ENCODE measurements at regions not wholly inside any gene's neighbourhood (a gene's known extent, or its start where the extent isn't known, plus 50 kb on each side); places are given as distances from the start of the nearest gene placed in this dataset.

- 94% methylated on average over 11 of the region's 11 CpGs; no CpG with 5 or more reads in 1 of the 2 experiments for WGBS, 2 experiments (ENCODE audit: extremely low coverage in 1 of 2, insufficient coverage in 1 of 2, insufficient read length in 1 of 2, insufficient replicate concordance in 2 of 2, low coverage in 1 of 2, low lambda C conversion rate in 2 of 2, missing lambda C conversion rate in 1 of 2)
Measured at GRCh38 chr14:94922595-94923239, 152.8 kb upstream of the GSC start.

More at GRCh38 chr14:94922595-94923239, 152.8 kb upstream of the GSC start:
- no peak overlapping the region for H2BK15ac ChIP-seq (ENCODE audit: low read length)
- no peak overlapping the region for H2BK20ac ChIP-seq (ENCODE audit: low read length)
- no peak overlapping the region for H3K4me2 ChIP-seq (ENCODE audit: insufficient read depth in 1 of 2, low read depth in 2 of 2, low read length in 2 of 2)
- no peak overlapping the region for H4K91ac ChIP-seq (replicated peaks; ENCODE audit: insufficient read length, low read length)
- H3K27me3 ChIP-seq (replicated peaks in 1 of 4; ENCODE audit: control insufficient read depth in 3 of 4, extremely low read depth in 1 of 4, insufficient read depth in 3 of 4, low read length in 3 of 4) = no peaks in the 10 kb centered on the region
- no peaks in the 10 kb centered on the region for H3K79me1 ChIP-seq (ENCODE audit: low read depth, low read length)
- H3K79me2 ChIP-seq (ENCODE audit: control insufficient read depth in 1 of 2, insufficient read depth in 2 of 2, low read length in 2 of 2) = no peaks in the 10 kb centered on the region
- H3K23ac ChIP-seq (ENCODE audit: insufficient read length) = no peak overlapping the region
- no peaks in the 10 kb centered on the region for H3K36me3 ChIP-seq (ENCODE audit: control insufficient read depth in 2 of 4, insufficient read depth in 4 of 4, low read length in 3 of 4)
- H3K9me3 ChIP-seq (ENCODE audit: insufficient read depth in 2 of 2, low read depth in 1 of 2, low read length in 1 of 2) = no peaks in the 10 kb centered on the region
- H4K5ac ChIP-seq (ENCODE audit: insufficient read length, low read depth, low read length) = no peak overlapping the region
- no peak overlapping the region for H4K8ac ChIP-seq (ENCODE audit: extremely low read depth, insufficient read depth, low read length)
- H3K56ac ChIP-seq (replicated peaks; ENCODE audit: insufficient read length, low read depth, low read length) = no peak overlapping the region
- no peak overlapping the region for H2AFZ ChIP-seq (ENCODE audit: low read length)
- H3K23me2 ChIP-seq (ENCODE audit: low read depth, low read length) = no peaks in the 10 kb centered on the region
- DNase-seq (ENCODE audit: low read depth in 1 of 2, low spot score in 2 of 2) = no peak
- H3K4me3 ChIP-seq (ENCODE audit: extremely low read depth in 1 of 4, insufficient read depth in 2 of 4, low read depth in 3 of 4, low read length in 4 of 4) = no peak overlapping the region
- POLR2A ChIA-PET (ENCODE audit: partially characterized antibody) = no interaction called here
- no peak overlapping the region for H3K4ac ChIP-seq (replicated peaks; ENCODE audit: insufficient read length, low read depth, low read length)
- no peak overlapping the region for H2BK12ac ChIP-seq (ENCODE audit: low read depth, low read length)
- no peak for FAIRE-seq
- H3K14ac ChIP-seq (ENCODE audit: insufficient read length) = no peak overlapping the region
- H3K9ac ChIP-seq (replicated peaks in 1 of 4; ENCODE audit: extremely low read depth in 1 of 4, low read depth in 3 of 4, low read length in 3 of 4) = no peak overlapping the region
- no peak overlapping the region for H2BK120ac ChIP-seq (replicated peaks; ENCODE audit: low read depth, low read length)
- H3K27ac ChIP-seq (ENCODE audit: low read depth, low read length) = no peak overlapping the region
- no peak overlapping the region for H2AK5ac ChIP-seq (ENCODE audit: low read depth, low read length)
- CTCF ChIA-PET (ENCODE audit: partially characterized antibody) = no interaction called here
- H3K18ac ChIP-seq (ENCODE audit: extremely low read depth, low read length) = no peak overlapping the region
- no peak overlapping the region for H2BK5ac ChIP-seq (ENCODE audit: low read depth, low read length)
- H3K4me1 ChIP-seq (replicated peaks in 1 of 4; ENCODE audit: control insufficient read depth in 3 of 4, insufficient read depth in 4 of 4, low read length in 3 of 4) = no peaks in the 10 kb centered on the region
- TF ChIP-seq TCF12 (IDR thresholded peaks at IDR 0.05; ENCODE audit: low read depth, low read length) (no peak), RAD21 (IDR thresholded peaks at IDR 0.05 in 1 of 2, conservative IDR thresholded peaks at IDR 0.05 in 1 of 2; ENCODE audit: low read depth in 2 of 2, low read length in 2 of 2) (no peak), MAFK (IDR thresholded peaks at IDR 0.05; ENCODE audit: low read depth, low read length) (no peak), NANOG (IDR thresholded peaks at IDR 0.05; ENCODE audit: insufficient read depth, low read depth, low read length, poor library complexity, severe bottlenecking) (no peak), PHF8 (conservative IDR thresholded peaks at IDR 0.05; ENCODE audit: low read depth, low read length) (no peak), GTF2F1 (IDR thresholded peaks at IDR 0.05; ENCODE audit: borderline replicate concordance, low read depth, low read length) (no peak), BCL11A (IDR thresholded peaks at IDR 0.05; ENCODE audit: low read depth in 2 of 2, low read length in 2 of 2) (no peak), HDAC6 (IDR thresholded peaks at IDR 0.05; ENCODE audit: low read depth, low read length) (no peak), BACH1 (IDR thresholded peaks at IDR 0.05; ENCODE audit: low read length) (no peak), HDAC2 (IDR thresholded peaks at IDR 0.05; ENCODE audit: borderline replicate concordance in 1 of 2, low read depth in 2 of 2, low read length in 2 of 2) (no peak)
- H4K20me1 ChIP-seq (replicated peaks in 1 of 2; ENCODE audit: control insufficient read depth in 1 of 2, insufficient read depth in 2 of 2, low read length in 2 of 2) = no peaks in the 10 kb centered on the region

All from H1 (cell line).